ENCODE measurements at regions not wholly inside any gene's neighbourhood (a gene's known extent, or its start where the extent isn't known, plus 50 kb on each side); places are given as distances from the start of the nearest gene placed in this dataset.

DNA sequence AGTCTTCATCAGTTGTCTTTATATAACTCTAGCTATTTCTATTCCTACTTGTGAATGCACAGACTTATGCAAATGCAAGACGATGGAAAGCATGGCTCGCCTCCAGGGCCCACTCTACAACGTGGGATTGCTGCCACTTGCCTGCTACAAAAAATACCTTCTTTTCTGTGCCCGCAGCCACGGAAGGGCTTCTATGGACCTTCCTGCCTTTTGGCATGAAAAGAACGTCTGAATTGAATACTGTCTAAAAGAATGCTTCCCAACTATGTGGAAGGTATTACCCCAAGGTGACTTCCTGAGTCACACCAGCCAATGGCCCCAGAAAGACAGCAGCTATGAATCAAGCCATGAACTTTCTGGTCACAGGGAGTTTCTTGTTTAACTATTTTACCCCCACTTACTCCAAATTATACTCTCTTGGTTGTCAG is 261.2 kb downstream of the HIVEP2 start:
- DNase-seq (no peak), ATAC-seq (replicated peaks) (no peak)
- peaks cover 17 to 28% of the 10 kb centered on the region in 2 donors for H3K27me3 Mint-ChIP-seq
- H3K9me3 Mint-ChIP-seq = no peaks in the 10 kb centered on the region
- H3K4me3 Mint-ChIP-seq = no peak overlapping the region
- H3K36me3 Mint-ChIP-seq (ENCODE audit: insufficient read depth) = no peaks in the 10 kb centered on the region
- no peak overlapping the region for H3K27ac Mint-ChIP-seq
- peaks cover 3 to 6% of the 10 kb centered on the region in 2 donors for H3K4me1 Mint-ChIP-seq (ENCODE audit: low read depth in 2 of 2)

DNA sequence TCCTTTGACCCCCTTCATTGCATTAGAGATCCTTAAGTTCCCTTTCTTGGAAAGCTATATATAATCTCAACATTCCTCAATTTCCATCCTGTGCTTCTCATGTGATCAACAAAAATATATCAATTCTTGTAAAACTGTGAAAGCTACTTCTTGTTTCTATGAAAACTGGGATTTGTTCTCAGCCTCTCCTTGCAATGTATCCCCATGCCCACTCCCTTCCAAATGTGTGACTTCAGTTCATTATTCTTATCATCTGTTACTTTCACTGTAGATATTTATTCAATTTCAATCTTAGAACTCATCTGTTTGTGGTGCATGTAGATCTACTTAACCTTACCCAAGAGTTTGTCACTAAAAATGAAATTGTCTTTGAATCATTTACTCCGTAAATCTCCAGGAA is 260.6 kb downstream of the HIVEP2 start:
- DNase-seq (no peak), ATAC-seq (replicated peaks) (no peak)
- Mint-ChIP-seq H3K27ac (no peak overlapping the region), H3K27me3 (peaks cover 11 to 25% of the 10 kb centered on the region in 2 donors), H3K36me3 (ENCODE audit: insufficient read depth) (no peaks in the 10 kb centered on the region), H3K9me3 (no peaks in the 10 kb centered on the region), H3K4me1 (ENCODE audit: low read depth in 2 of 2) (peaks cover 3 to 6% of the 10 kb centered on the region in 2 donors), H3K4me3 (no peak overlapping the region)

DNA sequence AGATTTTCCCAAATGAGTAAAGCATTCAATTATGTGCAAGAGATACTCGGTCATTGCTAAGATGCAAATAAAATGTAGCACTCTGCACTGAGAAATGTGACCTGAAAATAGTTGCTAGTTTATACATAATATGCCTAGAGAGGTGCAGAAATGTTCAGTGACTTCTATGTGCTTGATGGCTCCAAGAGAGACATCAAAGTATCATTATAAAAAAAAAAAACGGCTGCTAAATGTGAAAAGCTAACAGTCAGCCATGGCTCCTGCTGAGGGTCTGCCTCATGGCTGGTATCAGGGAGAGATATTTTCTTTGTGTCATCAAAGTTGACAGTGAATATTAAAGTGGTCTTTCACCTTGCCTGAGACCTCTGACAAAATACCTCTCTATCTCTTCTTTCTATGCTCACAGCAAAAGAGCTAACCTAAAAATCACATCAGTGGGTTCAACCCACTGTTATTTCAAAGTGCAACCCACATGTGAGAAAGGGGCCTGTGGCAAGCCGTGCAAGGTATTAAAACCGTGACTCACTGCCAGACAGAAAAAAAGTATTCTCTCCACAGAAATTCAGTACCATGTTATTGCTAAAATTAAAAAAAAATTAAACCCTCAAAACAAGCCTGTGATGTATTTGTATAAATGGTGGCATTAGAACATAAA is 259.0 kb downstream of the HIVEP2 start:
- H3K4me1 Mint-ChIP-seq (ENCODE audit: low read depth in 2 of 2) = no peaks in the 10 kb centered on the region
- H3K27me3 Mint-ChIP-seq = peaks cover 8 to 15% of the 10 kb centered on the region in 2 donors
- H3K27ac Mint-ChIP-seq = no peak overlapping the region
- H3K4me3 Mint-ChIP-seq = no peak overlapping the region
- no peak for DNase-seq
- no peaks in the 10 kb centered on the region for H3K9me3 Mint-ChIP-seq
- no peak for ATAC-seq (replicated peaks)
- H3K36me3 Mint-ChIP-seq (ENCODE audit: insufficient read depth) = no peaks in the 10 kb centered on the region

DNA sequence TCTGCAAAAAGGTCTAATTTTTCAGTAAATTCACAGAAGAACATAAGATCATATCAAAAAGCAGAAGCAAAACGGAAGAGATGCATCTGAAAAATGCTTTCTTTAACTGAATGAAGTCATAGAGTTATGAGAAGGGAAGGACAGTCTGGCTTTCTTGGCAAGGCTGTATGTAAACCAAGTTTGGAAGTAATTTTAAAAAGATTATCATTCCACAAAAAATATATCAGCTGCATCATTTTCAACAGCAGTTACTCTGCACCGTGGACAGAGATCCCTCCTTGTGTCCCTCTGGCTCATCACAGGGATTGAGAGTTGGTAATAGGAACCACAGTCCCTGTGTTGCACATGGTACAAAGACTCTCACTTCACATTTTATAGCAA is 258.5 kb downstream of the HIVEP2 start:
- no peaks in the 10 kb centered on the region for H3K36me3 Mint-ChIP-seq (ENCODE audit: insufficient read depth)
- H3K27me3 Mint-ChIP-seq = peaks cover 2 to 10% of the 10 kb centered on the region in 2 donors
- no peaks in the 10 kb centered on the region for H3K9me3 Mint-ChIP-seq
- ATAC-seq (replicated peaks) (no peak), DNase-seq (no peak)
- H3K27ac Mint-ChIP-seq = no peak overlapping the region
- H3K4me3 Mint-ChIP-seq = no peak overlapping the region
- no peaks in the 10 kb centered on the region for H3K4me1 Mint-ChIP-seq (ENCODE audit: low read depth in 2 of 2)

DNA sequence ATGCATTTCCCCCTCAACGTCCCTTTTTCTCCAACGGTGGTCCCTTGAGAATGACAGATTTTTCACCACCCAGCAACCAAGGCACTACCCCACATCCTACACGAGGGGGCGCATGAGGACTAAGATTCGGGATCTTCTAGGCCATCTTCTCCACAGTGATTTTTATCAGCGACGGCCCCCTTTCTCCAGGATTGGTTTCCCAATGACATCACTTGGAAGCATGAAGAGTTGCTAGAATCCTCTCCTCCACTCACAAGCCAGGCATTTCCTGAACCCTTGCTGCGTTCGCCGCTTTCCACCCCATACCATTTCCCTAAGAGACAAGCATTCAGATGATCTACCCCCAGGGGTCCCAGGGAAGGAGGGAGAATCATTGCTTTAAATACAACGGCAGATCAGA is 252.0 kb downstream of the HIVEP2 start:
- peak; percentile 77 for ATAC-seq (replicated peaks)
- Mint-ChIP-seq H3K27me3 (no peaks in the 10 kb centered on the region), H3K4me3 (no peak overlapping the region), H3K4me1 (ENCODE audit: low read depth in 2 of 2) (peaks cover 0 to 5% of the 10 kb centered on the region in 2 donors), H3K36me3 (ENCODE audit: insufficient read depth) (peaks cover 3% of the 10 kb centered on the region), H3K9me3 (no peaks in the 10 kb centered on the region), H3K27ac (no peak overlapping the region)
- DNase-seq = peak; percentile 66 to 69 (median 68)

DNA sequence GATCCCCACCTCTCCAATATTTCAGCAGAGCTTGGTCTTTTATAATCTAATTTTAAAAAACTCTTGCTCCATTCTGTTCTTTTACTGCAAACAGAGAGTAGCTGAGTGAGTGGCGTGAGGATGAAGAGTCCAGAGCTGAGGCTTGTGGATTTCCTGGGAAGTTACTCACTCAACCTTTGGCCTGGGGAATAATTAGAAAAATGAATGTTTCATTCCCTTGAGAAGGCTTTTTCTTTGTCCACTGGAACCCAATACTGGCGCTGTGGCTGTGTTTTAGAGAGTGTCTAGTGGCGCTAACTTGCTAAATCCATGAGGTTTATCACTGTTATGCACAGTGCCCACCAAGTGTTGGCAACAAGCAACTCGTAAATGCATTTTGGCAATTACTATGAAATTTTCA is 251.5 kb downstream of the HIVEP2 start:
- DNase-seq = no peak
- H3K27me3 Mint-ChIP-seq = no peaks in the 10 kb centered on the region
- H3K27ac Mint-ChIP-seq = no peak overlapping the region
- peaks cover 0 to 5% of the 10 kb centered on the region in 2 donors for H3K4me1 Mint-ChIP-seq (ENCODE audit: low read depth in 2 of 2)
- no peak overlapping the region for H3K4me3 Mint-ChIP-seq
- H3K36me3 Mint-ChIP-seq (ENCODE audit: insufficient read depth) = peaks cover 3% of the 10 kb centered on the region
- H3K9me3 Mint-ChIP-seq = no peaks in the 10 kb centered on the region
- ATAC-seq (replicated peaks) = no peak

DNA sequence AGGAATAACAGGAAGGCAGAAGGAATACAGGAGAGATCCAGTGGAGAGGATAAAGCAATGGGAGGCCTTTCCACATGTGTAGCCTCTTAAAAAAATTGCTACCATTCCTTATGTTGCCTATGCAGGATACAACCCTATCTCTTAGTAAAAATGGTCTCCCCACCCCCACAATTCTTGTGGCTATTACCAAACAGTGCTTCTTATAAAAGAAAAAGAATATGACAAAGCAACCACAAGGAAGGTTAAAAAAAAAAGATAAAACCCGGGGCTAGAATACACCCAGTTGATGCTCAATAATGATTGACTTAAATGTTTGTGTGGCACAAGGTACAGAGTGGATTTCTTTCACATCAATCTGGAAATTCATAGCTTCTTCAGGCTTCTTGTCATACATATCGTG is 250.9 kb downstream of the HIVEP2 start:
- no peak overlapping the region for H3K4me3 Mint-ChIP-seq
- DNase-seq = no peak
- H3K9me3 Mint-ChIP-seq = no peaks in the 10 kb centered on the region
- peaks cover 0 to 5% of the 10 kb centered on the region in 2 donors for H3K4me1 Mint-ChIP-seq (ENCODE audit: low read depth in 2 of 2)
- no peak overlapping the region for H3K27ac Mint-ChIP-seq
- no peaks in the 10 kb centered on the region for H3K27me3 Mint-ChIP-seq
- H3K36me3 Mint-ChIP-seq (ENCODE audit: insufficient read depth) = peaks cover 3% of the 10 kb centered on the region
- no peak for ATAC-seq (replicated peaks)

DNA sequence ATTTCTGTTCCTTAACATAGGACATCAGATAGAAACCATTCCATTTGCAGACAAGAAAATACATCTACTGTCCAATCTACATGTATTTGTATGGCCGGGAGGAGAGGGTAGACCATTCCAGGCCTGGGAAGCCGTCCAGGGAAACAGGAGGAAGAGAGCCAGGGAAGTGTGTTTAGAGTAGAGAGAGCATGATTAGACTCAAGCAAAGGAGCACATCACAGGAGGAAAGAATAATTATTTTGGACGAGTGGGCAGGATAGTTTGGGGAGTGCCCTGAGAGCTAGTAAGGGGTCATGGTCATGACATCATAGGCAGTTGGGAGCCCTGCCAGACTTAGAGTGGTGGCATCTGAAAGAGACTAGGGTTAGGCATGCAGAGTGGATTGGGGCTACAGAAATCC is 250.0 kb downstream of the HIVEP2 start:
- Mint-ChIP-seq H3K27ac (no peak overlapping the region), H3K27me3 (no peaks in the 10 kb centered on the region), H3K4me1 (ENCODE audit: low read depth in 2 of 2) (peaks cover 0 to 5% of the 10 kb centered on the region in 2 donors), H3K36me3 (ENCODE audit: insufficient read depth) (peaks cover 3% of the 10 kb centered on the region), H3K4me3 (no peak overlapping the region), H3K9me3 (no peaks in the 10 kb centered on the region)
- no peak for DNase-seq
- ATAC-seq (replicated peaks) = no peak

DNA sequence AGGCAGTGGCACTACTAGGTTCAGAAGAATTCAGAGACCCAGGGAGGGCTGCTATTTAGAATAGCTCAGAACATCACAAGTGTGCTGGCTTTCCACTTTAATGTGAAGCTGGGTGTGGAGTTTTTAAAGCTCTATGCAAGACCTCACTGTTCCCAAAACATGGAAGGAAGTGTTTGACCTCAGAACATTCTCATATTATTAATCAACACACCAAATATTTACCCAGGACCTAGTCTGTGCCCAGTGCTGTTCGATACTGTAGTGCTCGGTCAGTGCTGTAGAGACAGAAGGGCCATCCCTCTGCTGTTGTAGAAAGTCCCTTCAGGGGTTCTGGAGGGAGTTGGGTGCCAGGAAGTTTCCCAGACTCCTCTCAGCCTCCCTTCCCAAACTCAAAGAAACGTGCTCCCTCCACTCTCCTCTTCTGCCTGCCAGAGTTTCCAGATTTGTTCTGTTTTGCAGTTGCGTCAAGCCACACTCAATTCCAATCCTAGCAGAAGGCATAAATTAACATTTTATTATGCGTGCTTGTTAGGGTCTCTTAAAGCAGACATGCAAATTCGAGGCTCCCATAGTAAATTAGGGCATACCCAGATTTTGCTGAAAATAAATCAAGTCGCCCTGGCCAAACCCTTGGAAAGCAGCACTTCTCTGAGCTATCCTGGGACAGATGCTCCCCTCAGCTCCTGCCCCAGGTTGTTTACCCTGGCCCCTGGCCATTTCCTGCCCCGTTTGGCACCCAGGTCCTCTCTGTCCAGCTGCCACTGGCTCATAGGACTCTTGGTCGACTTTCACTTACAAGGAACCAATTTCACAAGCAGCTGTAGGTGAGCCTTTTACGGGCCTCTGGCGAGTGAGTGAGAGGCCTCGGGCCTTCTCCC is 248.6 kb downstream of the HIVEP2 start:
- peaks cover 6% of the 10 kb centered on the region for H3K36me3 Mint-ChIP-seq (ENCODE audit: insufficient read depth)
- no peak overlapping the region for H3K27ac Mint-ChIP-seq
- no peak overlapping the region for H3K4me3 Mint-ChIP-seq
- DNase-seq (no peak), ATAC-seq (replicated peaks) (no peak)
- H3K4me1 Mint-ChIP-seq (ENCODE audit: low read depth in 2 of 2) = peaks cover 0 to 5% of the 10 kb centered on the region in 2 donors
- no peaks in the 10 kb centered on the region for H3K27me3 Mint-ChIP-seq
- H3K9me3 Mint-ChIP-seq = no peaks in the 10 kb centered on the region

DNA sequence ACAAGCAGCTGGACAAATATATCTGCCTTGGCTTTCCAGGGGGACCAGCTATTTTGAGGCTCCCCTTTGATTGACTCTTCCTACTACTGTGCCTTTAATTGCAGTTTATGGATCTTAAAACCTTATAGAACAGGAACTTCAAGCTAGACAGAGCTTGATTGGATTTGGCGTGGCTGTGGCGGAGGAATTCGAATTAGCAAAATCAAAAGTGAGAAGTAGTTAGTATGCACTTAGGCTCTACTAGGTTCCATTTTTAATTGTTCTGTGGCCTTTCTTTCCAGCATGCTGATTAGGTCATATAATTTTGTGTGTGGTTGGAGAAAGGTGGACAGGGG is 248.0 kb downstream of the HIVEP2 start:
- peaks cover 6% of the 10 kb centered on the region for H3K36me3 Mint-ChIP-seq (ENCODE audit: insufficient read depth)
- no peaks in the 10 kb centered on the region for H3K9me3 Mint-ChIP-seq
- ATAC-seq (replicated peaks) = no peak

DNA sequence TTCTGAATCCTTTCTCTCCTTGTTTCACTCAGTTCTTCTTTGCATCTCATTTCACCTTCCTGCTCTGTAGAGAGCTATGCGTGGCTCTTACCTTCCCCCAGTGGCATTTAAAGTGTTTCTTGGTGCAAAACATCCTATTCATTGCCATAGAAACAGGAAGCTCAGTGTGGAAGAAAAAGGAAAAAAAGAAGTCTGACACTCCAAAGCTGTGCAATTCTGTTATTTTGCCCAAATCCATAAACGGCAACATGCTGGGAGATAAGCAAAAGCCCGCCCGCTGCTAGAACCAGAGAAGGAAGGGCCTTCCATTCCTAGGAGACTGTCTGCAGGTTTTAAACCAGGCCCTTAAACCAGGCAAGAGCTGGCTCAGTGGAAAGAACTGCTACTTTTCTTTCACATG is 247.1 kb downstream of the HIVEP2 start:
- Mint-ChIP-seq H3K36me3 (ENCODE audit: insufficient read depth) (peaks cover 6% of the 10 kb centered on the region), H3K4me3 (no peak overlapping the region), H3K4me1 (ENCODE audit: low read depth in 2 of 2) (peaks cover 0 to 3% of the 10 kb centered on the region in 2 donors), H3K27ac (no peak overlapping the region), H3K27me3 (no peaks in the 10 kb centered on the region), H3K9me3 (no peaks in the 10 kb centered on the region)
- ATAC-seq (replicated peaks) (no peak), DNase-seq (no peak)

More for the DNA sequence above, 248.0 kb downstream of the HIVEP2 start:
- DNase-seq = no peak
- peaks cover 0 to 5% of the 10 kb centered on the region in 2 donors for H3K4me1 Mint-ChIP-seq (ENCODE audit: low read depth in 2 of 2)
- H3K4me3 Mint-ChIP-seq = no peak overlapping the region
- no peaks in the 10 kb centered on the region for H3K27me3 Mint-ChIP-seq
- H3K27ac Mint-ChIP-seq = no peak overlapping the region

DNA sequence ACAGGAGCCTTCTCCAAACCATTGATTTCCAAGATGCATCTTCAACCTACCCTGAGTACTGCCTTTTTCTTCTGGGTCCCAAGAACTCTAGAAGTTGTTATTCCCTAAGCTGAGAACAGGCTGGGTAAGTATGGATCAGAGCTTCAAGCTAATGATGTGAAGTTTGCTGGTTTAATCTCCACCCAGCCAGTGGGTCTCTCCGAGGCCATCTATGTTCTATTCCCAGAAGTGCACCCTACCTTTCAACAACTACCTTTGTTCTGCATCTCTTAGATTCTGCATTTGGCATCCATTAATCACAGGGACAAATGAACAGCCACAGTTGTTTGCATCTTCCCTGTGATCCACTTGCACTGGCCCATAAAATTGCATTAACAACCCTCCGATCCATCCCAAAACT is 246.2 kb downstream of the HIVEP2 start:
- ATAC-seq (replicated peaks) (no peak), DNase-seq (no peak)
- H3K4me1 Mint-ChIP-seq (ENCODE audit: low read depth in 2 of 2) = no peaks in the 10 kb centered on the region
- no peak overlapping the region for H3K27ac Mint-ChIP-seq
- H3K36me3 Mint-ChIP-seq (ENCODE audit: insufficient read depth) = peaks cover 6% of the 10 kb centered on the region
- no peaks in the 10 kb centered on the region for H3K27me3 Mint-ChIP-seq
- H3K9me3 Mint-ChIP-seq = no peaks in the 10 kb centered on the region
- H3K4me3 Mint-ChIP-seq = no peak overlapping the region

DNA sequence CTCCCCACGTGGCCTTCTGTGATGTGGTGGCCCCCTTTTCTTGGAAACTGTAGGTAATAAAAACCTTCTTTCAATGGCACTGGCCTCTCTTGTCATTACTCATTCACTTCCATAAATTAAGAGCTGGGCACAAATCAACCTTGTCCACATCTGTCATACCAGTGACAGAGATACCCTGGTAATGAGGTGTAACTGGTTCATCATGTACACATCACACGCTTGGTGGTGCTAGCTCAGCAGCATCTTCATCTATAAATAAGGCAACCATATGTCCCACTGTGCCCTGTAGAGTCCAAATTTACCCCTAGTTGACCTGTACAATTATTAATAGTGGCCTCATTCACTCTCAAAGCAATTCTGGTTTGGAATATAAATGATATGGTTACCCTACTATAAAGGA is 245.6 kb downstream of the HIVEP2 start:
- DNase-seq (no peak), ATAC-seq (replicated peaks) (no peak)
- Mint-ChIP-seq H3K4me1 (ENCODE audit: low read depth in 2 of 2) (no peaks in the 10 kb centered on the region), H3K4me3 (no peak overlapping the region), H3K27me3 (no peaks in the 10 kb centered on the region), H3K27ac (no peak overlapping the region), H3K36me3 (ENCODE audit: insufficient read depth) (peaks cover 6% of the 10 kb centered on the region), H3K9me3 (no peaks in the 10 kb centered on the region)

DNA sequence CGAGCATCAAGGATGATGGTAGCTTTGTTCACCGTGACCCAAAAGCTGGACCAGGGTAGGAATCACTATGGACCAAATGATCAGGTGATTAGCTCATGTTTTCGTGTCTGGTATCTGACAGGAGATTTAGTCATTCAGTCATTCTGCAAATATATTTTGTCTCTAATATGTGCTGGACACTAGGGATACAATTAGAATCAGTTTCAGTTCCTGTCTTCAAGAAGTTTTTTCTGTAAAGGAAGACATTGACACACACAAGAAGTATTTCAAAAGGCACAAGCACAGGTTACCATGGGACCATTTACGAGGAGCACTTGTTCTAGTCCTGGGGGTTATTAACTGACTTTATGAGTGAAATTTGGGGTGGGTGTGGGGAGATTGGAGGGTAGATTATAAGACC is 244.9 kb downstream of the HIVEP2 start:
- Mint-ChIP-seq H3K9me3 (no peaks in the 10 kb centered on the region), H3K4me3 (no peak overlapping the region), H3K4me1 (ENCODE audit: low read depth in 2 of 2) (no peaks in the 10 kb centered on the region), H3K27me3 (no peaks in the 10 kb centered on the region), H3K36me3 (ENCODE audit: insufficient read depth) (peaks cover 4% of the 10 kb centered on the region), H3K27ac (no peak overlapping the region)
- DNase-seq = no peak
- ATAC-seq (replicated peaks) = no peak

All from effector memory CD8-positive, alpha-beta T cell (primary cell).